Lower lobe of right lung (tissue), 2 donors: ENCODE measurements at regions not wholly inside any gene's neighbourhood (a gene's known extent, or its start where the extent isn't known, plus 50 kb on each side); places are given as distances from the start of the nearest gene placed in this dataset.

Source experiments
- ATAC-seq, 2 donors: fragments of 200-7000 bp; cut with Tn5 transposase; one replicate each; pipeline ENCODE4 v1.9.1; 2020 to 2022; ENCODE audit warnings: mild to moderate bottlenecking in 2 of 2, moderate library complexity in 2 of 2
- DNase-seq: peaks from one replicate; pipeline ENCODE4 v3.0.0-alpha.2; 2020
- H3K27ac ChIP-seq: fragments of 200-600 bp; one replicate; pipeline ENCODE4 v1.8.0; 2022
- H3K27me3 ChIP-seq: fragments of 200-600 bp; one replicate; pipeline ENCODE4 v1.8.0; 2022; ENCODE audit warnings: low read depth
- H3K36me3 ChIP-seq: fragments of 200-600 bp; one replicate; pipeline ENCODE4 v1.8.0; 2022; ENCODE audit warnings: mild to moderate bottlenecking
- H3K4me1 ChIP-seq: fragments of 200-600 bp; one replicate; pipeline ENCODE4 v1.8.0; 2022
- H3K4me3 ChIP-seq: fragments of 200-600 bp; one replicate; pipeline ENCODE4 v1.8.0; 2022; ENCODE audit warnings: mild to moderate bottlenecking
- H3K9me3 ChIP-seq: fragments of 200-600 bp; one replicate; pipeline ENCODE4 v1.8.0; 2022
- CTCF ChIP-seq: fragments of 200-600 bp; IDR thresholded peaks from one replicate; pipeline ENCODE4 v1.8.0; 2022; ENCODE audit warnings: antibody characterized with exemption, mild to moderate bottlenecking
- intact Hi-C: fragments of 100-400 bp; cut with DNase I; formaldehyde crosslinking; loops from one replicate; pipeline ENCODE4 v1.11.0; 2022
- donor health status: DM: no; HTN: yes; CAD: no; lungs with severe emphysema.

GRCh38 chr3:21273259-21274025 lies 477.6 kb downstream of the ZNF385D start:
- ATAC-seq (peak; percentile 42 to 71), DNase-seq (no peak)
- no peak overlapping the region for H3K4me3 ChIP-seq
- intact Hi-C loops = no loop called here
- no peak overlapping the region for H3K27ac ChIP-seq
- H3K36me3 ChIP-seq = no peaks in the 10 kb centered on the region
- TF ChIP-seq CTCF = no peak
- no peaks in the 10 kb centered on the region for H3K9me3 ChIP-seq
- no peaks in the 10 kb centered on the region for H3K27me3 ChIP-seq
- H3K4me1 ChIP-seq = peaks cover 13% of the 10 kb centered on the region

GRCh38 chr3:21271606-21272016 lies 479.4 kb downstream of the ZNF385D start:
- ATAC-seq = peak in 1 of 2 donors; percentile 35
- intact Hi-C loops = no loop called here
- TF ChIP-seq CTCF = no peak
- H3K9me3 ChIP-seq = no peaks in the 10 kb centered on the region
- no peak for DNase-seq
- peaks cover 13% of the 10 kb centered on the region for H3K4me1 ChIP-seq
- H3K27me3 ChIP-seq = no peaks in the 10 kb centered on the region
- no peaks in the 10 kb centered on the region for H3K36me3 ChIP-seq
- no peak overlapping the region for H3K27ac ChIP-seq
- H3K4me3 ChIP-seq = no peak overlapping the region

- Histone ChIP-seq H3K27me3 (no peaks in the 10 kb centered on the region), H3K36me3 (no peaks in the 10 kb centered on the region), H3K27ac (no peak overlapping the region), H3K4me1 (peaks cover 13% of the 10 kb centered on the region), H3K4me3 (no peak overlapping the region), H3K9me3 (no peaks in the 10 kb centered on the region)
- ATAC-seq (no peak), DNase-seq (no peak)
- intact Hi-C loops = no loop called here
- TF ChIP-seq CTCF = no peak
Measured at GRCh38 chr3:21269882-21270281, 481.1 kb downstream of the ZNF385D start.

- Histone ChIP-seq H3K9me3 (no peaks in the 10 kb centered on the region), H3K27ac (no peak overlapping the region), H3K36me3 (no peaks in the 10 kb centered on the region), H3K4me1 (no peaks in the 10 kb centered on the region), H3K4me3 (no peak overlapping the region), H3K27me3 (no peaks in the 10 kb centered on the region)
- intact Hi-C loops = no loop called here
- DNase-seq (no peak), ATAC-seq (no peak)
- no peak for TF ChIP-seq CTCF
Measured at GRCh38 chr3:21260507-21260906, 490.5 kb downstream of the ZNF385D start.

GRCh38 chr3:21259896-21260295 lies 491.1 kb downstream of the ZNF385D start:
- Histone ChIP-seq H3K4me1 (no peaks in the 10 kb centered on the region), H3K36me3 (no peaks in the 10 kb centered on the region), H3K4me3 (no peak overlapping the region), H3K27me3 (no peaks in the 10 kb centered on the region), H3K27ac (no peak overlapping the region), H3K9me3 (no peaks in the 10 kb centered on the region)
- intact Hi-C loops = no loop called here
- no peak for TF ChIP-seq CTCF
- DNase-seq (no peak), ATAC-seq (no peak)
